NCI-H2196 treated with DMSO at 0.1 percent for 48 hours (cell line): ENCODE measurements at regions not wholly inside any gene's neighbourhood (a gene's known extent, or its start where the extent isn't known, plus 50 kb on each side); places are given as distances from the start of the nearest gene placed in this dataset.

ENCODE experiments used
- DNase-seq: peaks from one replicate; lab custom pipeline; 2025; ENCODE audit not compliant: unreplicated experiment; lab: John Stamatoyannopoulos, UW

- DNase-seq: no peak
Observed at GRCh38 chr11:91960770-91961169, 263.8 kb upstream of the FAT3 start.

- no peak for DNase-seq
Observed at GRCh38 chr11:91959411-91959810, 265.2 kb upstream of the FAT3 start.

- no peak for DNase-seq
Observed at GRCh38 chr11:91956711-91957110, 267.9 kb upstream of the FAT3 start.

- no peak for DNase-seq
Observed at GRCh38 chr11:91955206-91955605, 269.4 kb upstream of the FAT3 start.

GRCh38 chr11:91952056-91952455 is 272.6 kb upstream of the FAT3 start:
- no peak for DNase-seq

- no peak for DNase-seq
Observed at GRCh38 chr11:91947215-91947820, 277.3 kb upstream of the FAT3 start.

- no peak for DNase-seq
Observed at GRCh38 chr11:91946397-91946951, 278.1 kb upstream of the FAT3 start.

GRCh38 chr11:91935120-91935519 is 289.5 kb upstream of the FAT3 start:
- DNase-seq: no peak

GRCh38 chr11:91932151-91932821 is 292.3 kb upstream of the FAT3 start:
- no peak for DNase-seq

GRCh38 chr11:91927448-91927847 is 297.2 kb upstream of the FAT3 start:
- DNase-seq: no peak

GRCh38 chr11:91926965-91927364 is 297.7 kb upstream of the FAT3 start:
- no peak for DNase-seq

GRCh38 chr11:91922846-91923245 is 301.8 kb upstream of the FAT3 start:
- no peak for DNase-seq

- DNase-seq: no peak
Observed at GRCh38 chr11:91921974-91922373, 302.6 kb upstream of the FAT3 start.

GRCh38 chr11:91913407-91913806 is 311.2 kb upstream of the FAT3 start:
- DNase-seq: no peak

GRCh38 chr11:91912322-91912721 is 312.3 kb upstream of the FAT3 start:
- DNase-seq: no peak

- no peak for DNase-seq
Observed at GRCh38 chr11:91906871-91907624, 317.6 kb upstream of the FAT3 start.

GRCh38 chr11:91904792-91905785 is 319.5 kb upstream of the FAT3 start:
- no peak for DNase-seq

- DNase-seq: no peak
Observed at GRCh38 chr11:91902312-91902711, 322.3 kb upstream of the FAT3 start.

GRCh38 chr11:91880660-91881059 is 344.0 kb upstream of the FAT3 start:
- DNase-seq: no peak

GRCh38 chr11:91876746-91877145 is 347.9 kb upstream of the FAT3 start:
- no peak for DNase-seq

GRCh38 chr11:91872243-91872642 is 352.4 kb upstream of the FAT3 start:
- no peak for DNase-seq
